G401.6 (cell line): ENCODE measurements at regions not wholly inside any gene's neighbourhood (a gene's known extent, or its start where the extent isn't known, plus 50 kb on each side); places are given as distances from the start of the nearest gene placed in this dataset.

ENCODE experiments used
- FAIRE-seq: peaks from 2 replicates; lab custom pipeline; 2012; peaks lifted over from hg19 to GRCh38; lab: Jason Lieb, UNC

- FAIRE-seq = no peak
Observed at GRCh38 chr12:91622037-91622436, 439.4 kb upstream of the DCN start.

GRCh38 chr12:91620992-91621391 lies 438.4 kb upstream of the DCN start:
- FAIRE-seq = no peak

DNA sequence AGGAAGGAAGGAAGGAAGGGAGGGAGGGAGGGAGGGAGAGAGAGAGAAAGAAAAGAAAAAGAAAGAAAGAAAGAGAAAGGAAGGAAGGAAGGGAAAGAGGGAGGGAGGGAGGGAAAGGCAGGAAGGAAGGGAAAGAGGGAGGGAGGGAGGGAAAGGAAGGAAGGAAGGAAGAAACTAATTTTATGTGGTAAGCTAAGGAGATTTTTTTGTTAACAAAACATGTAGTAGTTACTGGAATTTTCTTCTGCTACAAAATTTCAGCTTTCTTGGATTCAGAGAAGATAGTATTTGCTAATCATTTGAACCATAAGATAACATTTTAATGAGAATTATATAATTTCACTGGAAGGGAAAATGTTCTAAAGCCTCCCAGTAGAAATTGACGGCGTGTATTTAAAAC lies 437.8 kb upstream of the DCN start:
- FAIRE-seq = no peak

- no peak for FAIRE-seq
Observed at GRCh38 chr12:91618281-91618680, 435.7 kb upstream of the DCN start.

DNA sequence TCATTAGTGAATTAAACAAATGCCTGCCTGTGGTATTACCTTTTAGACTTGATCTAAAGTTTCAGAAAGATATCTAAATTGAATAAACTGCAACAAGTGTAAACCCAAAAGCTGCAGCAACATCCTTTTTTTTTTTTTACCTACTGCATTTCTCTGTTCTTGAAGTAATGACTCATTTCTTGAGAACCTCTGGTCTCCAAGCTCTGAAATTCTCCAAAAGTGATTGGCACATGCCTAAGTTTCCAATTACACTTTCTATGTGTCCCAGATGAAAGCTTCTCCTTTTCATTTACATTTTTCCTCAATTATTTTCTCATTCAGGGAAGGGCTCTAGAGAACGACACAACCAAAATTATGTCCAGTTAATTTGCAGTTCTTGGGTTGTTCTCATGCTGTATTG lies 435.2 kb upstream of the DCN start:
- FAIRE-seq = no peak

DNA sequence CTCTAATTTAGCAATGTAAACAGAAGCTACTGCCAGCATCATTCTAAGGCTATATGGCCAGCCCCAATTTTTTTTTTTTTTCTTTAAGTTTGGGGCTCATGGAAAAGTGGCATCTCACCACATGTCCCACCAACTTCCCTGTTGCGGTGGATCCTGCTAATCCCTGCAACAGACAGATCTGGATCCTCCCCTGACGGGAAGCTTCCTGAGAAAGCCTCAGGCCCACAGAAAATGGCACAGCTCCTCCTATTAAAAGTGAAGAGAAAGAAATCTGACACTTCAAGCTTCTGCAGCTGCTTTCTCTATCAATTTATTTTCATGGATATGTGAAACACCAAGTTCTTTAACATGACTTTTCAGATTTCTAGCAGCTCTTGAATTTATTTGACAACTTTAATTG lies 433.8 kb upstream of the DCN start:
- no peak for FAIRE-seq

- no peak for FAIRE-seq
Observed at GRCh38 chr12:91613223-91613779, 430.7 kb upstream of the DCN start.

DNA sequence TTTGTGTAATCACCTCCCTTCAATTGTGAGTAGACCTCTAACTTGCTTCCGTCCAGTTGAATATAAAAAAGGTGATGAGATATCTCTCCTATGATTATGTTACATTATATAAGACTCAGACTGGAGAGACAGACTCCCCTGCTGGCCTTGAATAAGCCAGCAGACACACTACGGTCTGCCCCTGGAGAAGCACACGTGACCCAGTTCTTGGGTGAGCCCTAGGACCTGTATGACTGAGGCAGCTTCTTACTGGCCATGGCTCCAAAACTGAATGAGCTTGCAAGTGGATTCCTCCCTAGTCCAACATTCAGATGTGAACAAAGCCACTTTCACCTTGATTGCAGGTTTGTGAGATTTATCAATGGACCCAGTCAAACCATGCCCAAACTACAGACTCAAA lies 427.9 kb upstream of the DCN start:
- FAIRE-seq = no peak

DNA sequence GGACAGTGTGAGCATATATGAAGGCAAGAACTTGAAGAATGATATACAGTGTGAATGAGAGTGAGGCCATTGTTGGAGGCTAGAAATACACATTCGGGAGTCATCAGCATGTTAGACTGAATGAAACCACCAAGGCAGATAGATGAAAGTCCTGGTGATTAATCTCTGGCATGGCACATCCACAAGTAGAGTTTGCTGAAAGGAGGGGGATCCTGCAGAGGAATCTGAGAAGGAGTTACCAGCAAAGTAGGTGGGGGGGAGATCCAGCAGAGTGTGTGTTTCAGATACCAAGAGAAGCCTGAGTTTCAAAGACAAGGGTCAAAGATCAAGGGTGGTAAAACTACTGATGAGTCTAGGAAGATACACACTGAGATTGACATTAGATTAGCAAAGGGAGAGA lies 426.7 kb upstream of the DCN start:
- FAIRE-seq = no peak

GRCh38 chr12:91608542-91608941 lies 425.9 kb upstream of the DCN start:
- no peak for FAIRE-seq

DNA sequence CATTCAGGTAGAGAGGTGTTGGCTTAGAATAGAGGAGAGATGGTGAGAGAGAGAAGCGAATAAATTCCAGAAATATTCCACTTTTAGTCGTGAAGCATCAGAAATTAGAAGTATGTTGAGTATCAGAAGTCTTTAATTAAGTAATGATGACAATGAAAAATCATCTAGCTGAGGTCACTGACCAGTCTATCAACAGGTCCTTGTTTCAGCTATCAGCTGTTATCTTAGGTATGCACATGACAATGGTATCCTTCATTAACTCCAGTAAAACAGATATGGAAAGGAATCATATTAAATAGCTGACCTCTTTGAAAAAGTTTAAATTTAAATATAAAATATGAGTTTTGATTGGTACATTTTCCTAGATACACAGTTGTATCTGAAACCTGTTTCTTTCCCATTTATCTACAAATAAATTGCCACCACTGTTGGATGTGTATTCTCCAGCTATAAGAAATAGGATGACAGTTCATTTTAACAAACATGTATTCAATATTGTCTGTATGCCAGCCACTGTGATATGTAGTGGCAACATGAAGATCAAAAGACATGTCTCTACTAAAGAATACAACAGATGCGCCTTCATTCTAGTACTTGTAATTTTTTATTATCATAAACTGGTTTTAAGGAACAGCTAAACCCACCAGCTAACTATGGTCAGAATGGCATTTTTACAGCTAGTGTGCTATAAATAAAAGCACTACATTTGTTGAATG lies 424.2 kb upstream of the DCN start:
- FAIRE-seq = no peak

- FAIRE-seq = no peak
Observed at GRCh38 chr12:91604897-91605296, 422.3 kb upstream of the DCN start.

DNA sequence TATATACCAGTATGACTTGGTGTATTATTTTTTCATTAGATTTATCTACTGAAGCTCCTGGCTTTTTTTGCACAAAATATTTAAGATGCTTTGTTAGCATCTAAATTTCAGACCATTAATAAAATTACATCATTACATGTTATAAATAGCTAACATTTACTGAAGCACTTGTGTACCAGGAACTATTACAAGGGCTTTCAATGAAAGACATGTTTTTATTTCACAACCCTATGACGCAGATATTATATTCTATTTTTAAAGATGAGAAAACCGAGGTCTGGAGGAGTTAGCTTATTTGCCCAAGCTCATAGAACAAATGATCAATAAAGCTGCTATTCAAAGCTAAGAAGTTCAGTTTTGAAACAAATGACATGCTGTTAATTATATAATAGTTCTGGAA lies 420.4 kb upstream of the DCN start:
- no peak for FAIRE-seq

GRCh38 chr12:91601054-91601453 lies 418.4 kb upstream of the DCN start:
- FAIRE-seq = no peak

- FAIRE-seq = no peak
Observed at GRCh38 chr12:91594715-91595114, 412.1 kb upstream of the DCN start.

GRCh38 chr12:91591639-91591987 lies 409.0 kb upstream of the DCN start:
- no peak for FAIRE-seq

DNA sequence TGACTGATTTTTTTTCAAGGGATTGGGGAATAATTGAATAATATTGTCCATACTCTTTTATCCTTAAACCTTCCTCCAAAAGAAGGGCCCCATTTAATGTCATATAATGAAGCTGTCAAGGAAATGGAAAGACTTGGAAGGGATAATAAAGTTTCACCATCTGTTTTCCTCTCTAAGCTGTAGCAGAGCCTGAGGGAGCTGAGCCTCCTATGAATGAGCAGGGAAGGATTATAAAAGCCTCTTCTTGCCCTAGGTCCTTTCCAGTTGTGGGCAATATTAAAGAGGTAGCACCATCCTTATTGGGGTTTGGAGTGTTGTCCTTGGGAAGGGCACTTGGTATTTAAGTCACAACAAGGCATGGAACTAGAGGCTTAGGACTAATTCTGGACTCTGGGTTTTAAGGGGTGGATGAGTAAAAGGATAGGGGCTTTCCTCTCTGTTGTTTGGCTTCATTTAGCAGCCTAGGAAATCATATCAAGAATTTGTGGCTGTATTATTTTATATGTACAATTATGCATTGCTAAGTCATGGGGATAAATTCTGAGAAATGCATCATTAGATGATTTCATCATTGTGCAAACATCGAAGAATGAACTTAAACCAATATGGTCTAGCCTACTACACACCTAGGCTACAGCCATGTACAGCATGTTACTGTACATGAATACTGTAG lies 408.5 kb upstream of the DCN start:
- FAIRE-seq = no peak

GRCh38 chr12:91588874-91589454 lies 406.3 kb upstream of the DCN start:
- no peak for FAIRE-seq

DNA sequence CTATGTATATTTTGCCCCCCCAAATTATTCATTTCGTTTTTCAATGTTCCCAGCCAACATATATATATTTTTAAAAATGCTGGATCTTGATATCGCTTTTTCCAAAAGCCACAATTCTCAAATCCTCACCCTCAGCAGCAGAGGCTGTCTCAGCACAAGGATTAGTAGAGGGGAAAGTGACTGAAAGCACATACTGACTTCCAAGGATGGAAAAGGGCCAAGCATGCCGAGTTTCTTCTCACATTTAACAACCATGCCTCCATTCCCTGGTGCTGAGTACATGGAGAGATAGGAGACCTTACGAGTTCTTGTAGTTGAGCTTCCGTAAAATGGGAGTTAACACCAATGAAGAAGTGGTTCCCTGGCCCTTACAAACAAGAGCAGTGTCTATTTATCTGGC lies 403.4 kb upstream of the DCN start:
- FAIRE-seq = no peak

DNA sequence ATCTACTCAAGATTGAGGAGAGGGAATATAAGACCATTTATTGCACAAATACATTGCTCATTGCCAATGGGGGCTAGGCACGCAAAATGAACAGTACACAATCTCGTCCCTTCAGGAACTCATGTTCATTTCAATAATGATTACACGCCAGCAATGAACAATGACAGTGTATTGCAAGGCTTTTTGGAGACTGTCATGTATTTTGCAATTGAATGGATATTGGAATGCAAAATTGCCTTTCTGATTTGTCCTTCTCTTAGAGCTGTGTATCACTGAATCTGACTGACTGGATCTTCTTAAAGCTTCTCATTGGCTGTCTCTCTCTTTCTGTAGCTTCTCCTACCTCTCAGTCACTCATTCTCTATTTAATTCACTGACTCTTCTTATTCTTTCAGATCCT lies 400.2 kb upstream of the DCN start:
- FAIRE-seq = no peak

- FAIRE-seq = no peak
Observed at GRCh38 chr12:91579516-91580263, 397.1 kb upstream of the DCN start.

DNA sequence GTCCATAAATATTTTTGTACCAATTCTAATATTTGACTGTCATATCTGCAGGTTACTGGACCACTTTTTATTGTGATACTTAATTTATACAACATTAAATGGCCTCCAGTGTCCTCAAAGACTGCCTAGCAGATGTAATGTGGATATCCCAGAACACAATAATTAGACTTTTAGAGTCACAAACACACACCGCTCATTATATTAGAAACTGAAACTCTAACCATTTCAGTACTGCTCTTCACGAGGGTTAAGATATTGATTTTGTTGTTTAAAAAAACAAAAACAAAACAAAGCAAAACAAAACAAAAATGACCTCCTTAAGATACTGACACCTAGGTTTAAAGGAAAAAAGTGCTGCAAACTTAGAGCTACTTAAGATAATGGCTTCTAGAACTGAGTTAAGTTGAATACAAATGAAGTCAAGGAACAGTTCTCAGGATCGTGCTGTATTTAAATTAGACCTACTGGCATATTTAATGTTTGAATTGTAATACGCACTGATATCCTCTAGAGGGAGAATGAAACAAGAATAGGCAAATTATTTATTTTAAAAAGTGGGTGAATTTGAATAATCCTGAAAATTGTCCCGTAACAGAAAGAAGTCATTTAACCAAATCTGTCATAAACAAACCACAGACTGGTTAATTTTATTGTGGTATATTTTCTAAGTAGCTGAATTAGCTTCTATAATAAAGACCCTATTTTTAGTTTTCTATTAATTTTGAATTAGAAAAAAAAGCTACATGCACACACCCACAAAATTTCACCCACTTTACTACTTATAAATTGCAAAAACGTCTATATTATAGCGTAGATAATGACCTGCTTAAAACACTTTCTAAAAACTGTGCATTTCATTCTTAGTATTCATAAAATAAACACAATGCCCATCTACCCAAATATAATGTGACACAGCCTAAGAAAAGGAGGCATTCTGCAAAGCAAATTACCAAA lies 395.2 kb upstream of the DCN start:
- FAIRE-seq = peak; percentile 58
